PFSK-1 (cell line): ENCODE measurements at regions not wholly inside any gene's neighbourhood (a gene's known extent, or its start where the extent isn't known, plus 50 kb on each side); places are given as distances from the start of the nearest gene placed in this dataset.

ENCODE experiments used
- POLR2AphosphoS5 ChIP-seq: IDR thresholded peaks from 2 replicates; pipeline ENCODE4 v1.6.1; 2012; ENCODE audit warnings: low read depth, mild to moderate bottlenecking, control low read depth, low read length, moderate library complexity
- REST ChIP-seq, 2 experiments: IDR thresholded peaks; 2 replicates each; pipeline versions ENCODE4 v1.6.1 to v1.8.0; 2011 to 2012; ENCODE audit warnings: low read depth in 2 of 2, low read length in 2 of 2, control low read depth in 1 of 2, inconsistent platforms in 1 of 2, mild to moderate bottlenecking in 1 of 2, moderate library complexity in 1 of 2; ENCODE audit not compliant: insufficient read depth in 1 of 2
- SIN3A ChIP-seq: IDR thresholded peaks from 2 replicates; pipeline ENCODE4 v1.6.1; 2012; ENCODE audit warnings: mild to moderate bottlenecking, low read length, moderate library complexity, borderline replicate concordance; ENCODE audit not compliant: insufficient read depth
- TAF1 ChIP-seq: IDR thresholded peaks from 2 replicates; pipeline ENCODE4 v1.6.1; 2012; ENCODE audit warnings: low read length, control low read depth, borderline replicate concordance; ENCODE audit not compliant: insufficient read depth

- TF ChIP-seq POLR2AphosphoS5 = no peak
- no peak for TF ChIP-seq TAF1
- no peak for TF ChIP-seq REST (IDR thresholded peaks at IDR 0.05; ENCODE audit: insufficient read depth in 1 of 2, low read depth in 2 of 2, low read length in 2 of 2)
- TF ChIP-seq SIN3A = no peak
These were observed 458.5 kb upstream of the ACVR2A start for GRCh38 chr2:147386284-147386683.
